ENCODE measurements at regions not wholly inside any gene's neighbourhood (a gene's known extent, or its start where the extent isn't known, plus 50 kb on each side); places are given as distances from the start of the nearest gene placed in this dataset.

- H4K20me1 ChIP-seq (ENCODE audit: insufficient read depth, low read length), result no peaks in the 10 kb centered on the region
- no peak overlapping the region for H3K27ac ChIP-seq (ENCODE audit: low read depth, low read length, poor library complexity, severe bottlenecking)
- ChIA-PET POLR2A (no interaction called here), CTCF (ENCODE audit: unreplicated experiment) (interaction anchor here (1.5 kb wide), 1 partner anchor 10 kb away, joined by 3 read pairs; no protein-coding TSS in a partner anchor)
- H3K9me3 ChIP-seq (ENCODE audit: low read length), result no peaks in the 10 kb centered on the region
- intact Hi-C loops (cut with micrococcal nuclease; ENCODE audit: unreplicated experiment), result no loop called here
- no peak for DNase-seq (ENCODE audit: low spot score)
- no peak overlapping the region for H3K4me3 ChIP-seq (ENCODE audit: low read depth, low read length, poor library complexity, severe bottlenecking)
- H3K9me2 ChIP-seq (ENCODE audit: insufficient read depth, low read length), result no peaks in the 10 kb centered on the region
- no TSS peak for BruUV-seq (replicated peaks)
- no peaks in the 10 kb centered on the region for H3K36me3 ChIP-seq (ENCODE audit: insufficient read depth, low read length)
- H2AFZ ChIP-seq (ENCODE audit: low read length), result no peak overlapping the region
- H3K4me1 ChIP-seq (ENCODE audit: insufficient read depth, low read length, poor library complexity, severe bottlenecking), result no peaks in the 10 kb centered on the region
- H3K4me2 ChIP-seq (ENCODE audit: low read length), result no peak overlapping the region
- no peaks in the 10 kb centered on the region for H3K79me2 ChIP-seq (ENCODE audit: insufficient read depth, low read depth, low read length)
- no peak for TF ChIP-seq CTCF (conservative IDR thresholded peaks at IDR 0.05; ENCODE audit: low read length)
- TF ChIP-seq EZH2phosphoT487 (IDR thresholded peaks at IDR 0.05; ENCODE audit: borderline replicate concordance, low read depth, low read length), result no peak
Observed at GRCh38 chr1:56303805-56304204, 275.6 kb downstream of the PLPP3 start.

GRCh38 chr1:56302878-56303277 lies 276.5 kb downstream of the PLPP3 start:
- Histone ChIP-seq H3K4me1 (ENCODE audit: insufficient read depth, low read length, poor library complexity, severe bottlenecking) (no peaks in the 10 kb centered on the region), H4K20me1 (ENCODE audit: insufficient read depth, low read length) (no peaks in the 10 kb centered on the region), H3K9me2 (ENCODE audit: insufficient read depth, low read length) (no peaks in the 10 kb centered on the region), H3K9me3 (ENCODE audit: low read length) (no peaks in the 10 kb centered on the region), H3K4me2 (ENCODE audit: low read length) (no peak overlapping the region), H3K36me3 (ENCODE audit: insufficient read depth, low read length) (no peaks in the 10 kb centered on the region), H3K4me3 (ENCODE audit: low read depth, low read length, poor library complexity, severe bottlenecking) (no peak overlapping the region), H3K79me2 (ENCODE audit: insufficient read depth, low read depth, low read length) (no peaks in the 10 kb centered on the region), H2AFZ (ENCODE audit: low read length) (no peak overlapping the region), H3K27ac (ENCODE audit: low read depth, low read length, poor library complexity, severe bottlenecking) (no peak overlapping the region)
- BruUV-seq (replicated peaks), result no TSS peak
- ChIA-PET POLR2A (no interaction called here), CTCF (ENCODE audit: unreplicated experiment) (interaction anchor here (1.5 kb wide), 1 partner anchor 9 kb away, joined by 3 read pairs; no protein-coding TSS in a partner anchor)
- no peak for TF ChIP-seq CTCF (conservative IDR thresholded peaks at IDR 0.05; ENCODE audit: low read length)
- no peak for TF ChIP-seq EZH2phosphoT487 (IDR thresholded peaks at IDR 0.05; ENCODE audit: borderline replicate concordance, low read depth, low read length)
- intact Hi-C loops (cut with micrococcal nuclease; ENCODE audit: unreplicated experiment), result no loop called here
- DNase-seq (ENCODE audit: low spot score), result no peak

GRCh38 chr1:56301791-56302190 lies 277.6 kb downstream of the PLPP3 start:
- Histone ChIP-seq H3K4me1 (ENCODE audit: insufficient read depth, low read length, poor library complexity, severe bottlenecking) (no peaks in the 10 kb centered on the region), H3K4me3 (ENCODE audit: low read depth, low read length, poor library complexity, severe bottlenecking) (no peak overlapping the region), H3K79me2 (ENCODE audit: insufficient read depth, low read depth, low read length) (no peaks in the 10 kb centered on the region), H4K20me1 (ENCODE audit: insufficient read depth, low read length) (no peaks in the 10 kb centered on the region), H2AFZ (ENCODE audit: low read length) (no peak overlapping the region), H3K9me3 (ENCODE audit: low read length) (no peaks in the 10 kb centered on the region), H3K9me2 (ENCODE audit: insufficient read depth, low read length) (no peaks in the 10 kb centered on the region), H3K4me2 (ENCODE audit: low read length) (no peak overlapping the region), H3K36me3 (ENCODE audit: insufficient read depth, low read length) (no peaks in the 10 kb centered on the region), H3K27ac (ENCODE audit: low read depth, low read length, poor library complexity, severe bottlenecking) (no peak overlapping the region)
- BruUV-seq (replicated peaks), result no TSS peak
- intact Hi-C loops (cut with micrococcal nuclease; ENCODE audit: unreplicated experiment), result no loop called here
- TF ChIP-seq CTCF (conservative IDR thresholded peaks at IDR 0.05; ENCODE audit: low read length) (no peak), EZH2phosphoT487 (IDR thresholded peaks at IDR 0.05; ENCODE audit: borderline replicate concordance, low read depth, low read length) (no peak)
- ChIA-PET CTCF (ENCODE audit: unreplicated experiment) (no interaction called here), POLR2A (interaction anchor here (1.4 kb wide), 1 partner anchor 18 kb away, joined by 6 read pairs; no protein-coding TSS in a partner anchor)
- DNase-seq (ENCODE audit: low spot score), result no peak
